ENCODE measurements at regions not wholly inside any gene's neighbourhood (a gene's known extent, or its start where the extent isn't known, plus 50 kb on each side); places are given as distances from the start of the nearest gene placed in this dataset.

DNA sequence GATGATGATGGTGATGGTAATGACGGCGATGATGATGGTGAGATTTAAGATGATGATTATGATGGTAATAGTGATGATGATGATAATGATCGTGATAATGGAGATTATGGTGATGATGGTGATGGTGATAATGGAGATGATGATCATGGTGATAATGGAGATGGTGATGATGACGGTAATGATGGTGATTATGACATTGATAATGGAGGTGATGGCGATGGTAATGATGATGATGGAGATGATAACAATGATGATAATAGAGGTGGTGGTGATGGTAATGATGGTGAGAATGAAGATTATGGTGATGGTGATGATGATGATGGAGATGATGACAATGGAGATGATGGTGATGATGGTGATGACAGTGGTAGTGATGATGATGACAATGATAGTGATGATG is 69.7 kb downstream of the MED10 start:
- H3K4me3 ChIP-seq (ENCODE audit: low read length) = no peak overlapping the region
- no peak for DNase-seq (ENCODE audit: low read depth)
- TF ChIP-seq, protein P1, sequence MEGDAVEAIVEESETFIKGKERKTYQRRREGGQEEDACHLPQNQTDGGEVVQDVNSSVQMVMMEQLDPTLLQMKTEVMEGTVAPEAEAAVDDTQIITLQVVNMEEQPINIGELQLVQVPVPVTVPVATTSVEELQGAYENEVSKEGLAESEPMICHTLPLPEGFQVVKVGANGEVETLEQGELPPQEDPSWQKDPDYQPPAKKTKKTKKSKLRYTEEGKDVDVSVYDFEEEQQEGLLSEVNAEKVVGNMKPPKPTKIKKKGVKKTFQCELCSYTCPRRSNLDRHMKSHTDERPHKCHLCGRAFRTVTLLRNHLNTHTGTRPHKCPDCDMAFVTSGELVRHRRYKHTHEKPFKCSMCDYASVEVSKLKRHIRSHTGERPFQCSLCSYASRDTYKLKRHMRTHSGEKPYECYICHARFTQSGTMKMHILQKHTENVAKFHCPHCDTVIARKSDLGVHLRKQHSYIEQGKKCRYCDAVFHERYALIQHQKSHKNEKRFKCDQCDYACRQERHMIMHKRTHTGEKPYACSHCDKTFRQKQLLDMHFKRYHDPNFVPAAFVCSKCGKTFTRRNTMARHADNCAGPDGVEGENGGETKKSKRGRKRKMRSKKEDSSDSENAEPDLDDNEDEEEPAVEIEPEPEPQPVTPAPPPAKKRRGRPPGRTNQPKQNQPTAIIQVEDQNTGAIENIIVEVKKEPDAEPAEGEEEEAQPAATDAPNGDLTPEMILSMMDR (conservative IDR thresholded peaks at IDR 0.05; ENCODE audit: low read length) = no peak

DNA sequence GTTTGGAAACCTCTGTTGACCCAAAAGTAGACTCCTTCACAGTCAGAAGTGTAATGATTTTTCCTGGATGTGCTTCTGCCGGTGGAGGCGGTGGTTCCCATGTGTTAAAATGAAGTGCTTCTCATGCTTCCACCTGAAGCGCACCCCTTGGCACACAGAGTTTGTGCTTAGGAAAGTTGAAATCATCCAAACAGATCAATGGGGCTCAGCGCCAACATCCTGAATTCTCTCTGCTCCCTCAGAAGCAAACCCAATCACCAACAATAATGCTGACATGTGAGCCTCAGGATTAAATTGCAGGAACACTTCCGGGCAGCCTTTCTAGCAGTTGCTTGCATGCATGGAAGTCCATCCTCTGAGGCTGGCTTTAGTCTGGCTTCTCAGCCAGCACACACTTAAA is 71.0 kb downstream of the MED10 start:
- DNase-seq (ENCODE audit: low read depth) = no peak
- TF ChIP-seq, protein P1 (conservative IDR thresholded peaks at IDR 0.05; ENCODE audit: low read length) = no peak
- H3K4me3 ChIP-seq (ENCODE audit: low read length) = no peak overlapping the region

DNA sequence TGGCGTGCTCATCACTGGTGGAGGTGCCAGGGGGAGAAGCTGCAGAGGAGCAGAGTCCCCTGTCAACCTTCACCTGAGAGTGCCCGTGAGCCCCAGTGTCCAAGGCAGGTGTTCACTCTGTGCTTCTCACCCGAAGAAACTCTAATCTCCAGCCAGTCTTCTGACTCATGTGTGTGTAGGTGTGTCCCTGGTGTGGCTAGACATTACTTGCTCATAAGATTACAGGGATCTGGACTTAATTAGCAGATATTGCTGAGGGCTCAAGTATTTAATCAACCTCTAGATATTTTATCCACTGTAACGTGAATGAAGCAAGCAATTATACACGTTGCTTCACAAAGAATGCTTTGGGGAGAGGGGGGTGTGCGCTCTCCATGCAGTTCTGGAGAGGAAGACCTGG is 72.5 kb downstream of the MED10 start:
- TF ChIP-seq, protein P1 (conservative IDR thresholded peaks at IDR 0.05; ENCODE audit: low read length) = no peak
- no peak overlapping the region for H3K4me3 ChIP-seq (ENCODE audit: low read length)
- DNase-seq (ENCODE audit: low read depth) = no peak

DNA sequence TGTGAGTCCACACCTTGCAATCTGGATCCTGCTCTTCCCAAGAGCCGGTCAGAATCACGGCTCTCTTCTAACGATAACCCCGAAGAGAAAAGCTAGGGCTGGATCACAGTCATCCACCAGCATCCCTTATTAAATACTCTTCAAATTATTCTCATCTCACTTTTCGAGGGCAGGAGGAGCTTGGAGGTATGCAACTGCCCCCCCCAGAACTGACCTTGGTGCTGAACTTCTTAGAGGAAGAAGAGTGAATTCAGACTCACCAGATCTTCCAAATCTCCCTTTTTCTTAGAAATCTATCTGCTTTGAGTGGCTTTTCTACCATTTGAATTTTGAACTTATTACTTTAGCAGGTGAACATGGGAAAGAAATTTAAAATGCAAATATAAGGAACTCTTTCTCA is 75.7 kb downstream of the MED10 start:
- TF ChIP-seq, protein P1 (conservative IDR thresholded peaks at IDR 0.05; ENCODE audit: low read length) = no peak
- DNase-seq (ENCODE audit: low read depth) = no peak
- H3K4me3 ChIP-seq (ENCODE audit: low read length) = no peak overlapping the region

DNA sequence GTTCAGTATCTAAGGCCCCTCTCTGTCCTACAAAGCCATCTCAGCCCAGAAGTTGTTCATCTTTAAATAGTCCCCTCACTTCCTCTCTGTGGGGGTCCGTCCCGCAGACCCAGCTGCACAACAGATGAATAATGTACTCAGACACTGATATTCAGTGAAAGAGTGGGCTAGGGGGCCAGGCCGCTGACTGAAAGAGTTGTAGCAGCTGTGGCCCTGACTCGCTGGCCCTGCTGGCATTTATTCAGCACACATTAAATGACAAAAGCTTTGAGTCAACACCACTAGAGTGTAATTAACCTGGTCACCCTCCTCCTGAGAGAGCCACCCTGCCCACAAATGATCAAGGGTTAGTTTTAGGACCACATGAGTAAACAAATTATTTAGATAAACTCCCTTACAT is 76.3 kb downstream of the MED10 start:
- no peak overlapping the region for H3K4me3 ChIP-seq (ENCODE audit: low read length)
- no peak for DNase-seq (ENCODE audit: low read depth)
- TF ChIP-seq, protein P1 (conservative IDR thresholded peaks at IDR 0.05; ENCODE audit: low read length) = no peak

DNA sequence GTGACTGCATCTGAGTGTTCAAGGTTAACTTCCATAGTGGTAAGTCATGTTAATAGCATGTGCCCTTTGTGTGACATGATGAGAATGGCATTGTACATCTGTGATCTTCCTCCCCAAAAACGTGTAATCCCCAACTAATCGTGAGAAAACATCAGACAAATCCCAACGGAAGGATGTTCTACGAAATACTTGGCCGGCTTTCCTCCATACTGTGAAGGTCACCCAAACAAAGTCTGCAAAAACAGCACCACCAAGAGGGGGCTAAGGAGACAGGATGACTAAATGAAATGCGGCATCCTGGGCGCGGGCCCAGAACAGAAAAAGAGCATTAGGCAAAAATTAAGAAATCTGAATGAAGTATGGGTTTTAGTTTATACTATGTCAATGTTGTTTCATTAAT is 81.8 kb downstream of the MED10 start:
- no peak for DNase-seq (ENCODE audit: low read depth)
- no peak overlapping the region for H3K4me3 ChIP-seq (ENCODE audit: low read length)
- TF ChIP-seq, protein P1 (conservative IDR thresholded peaks at IDR 0.05; ENCODE audit: low read length) = no peak

DNA sequence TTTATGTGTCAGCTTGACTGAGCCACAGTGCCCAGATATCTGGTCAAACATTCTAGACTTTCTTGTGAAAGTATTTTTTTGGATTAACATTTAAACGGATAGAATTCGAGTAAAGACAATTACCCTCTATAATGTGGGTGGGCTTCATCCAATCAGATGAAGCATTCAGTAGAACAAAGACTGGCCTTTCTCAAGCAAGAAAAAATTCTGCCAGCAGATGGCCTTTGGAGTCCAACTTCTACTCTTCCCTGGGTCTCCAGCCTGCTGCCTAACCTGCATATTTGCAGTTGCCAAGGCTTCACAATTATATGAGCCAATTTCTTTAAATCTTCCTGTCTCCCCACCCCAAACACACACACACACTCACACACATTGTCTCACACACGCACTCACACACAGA is 86.4 kb downstream of the MED10 start:
- TF ChIP-seq, protein P1 (conservative IDR thresholded peaks at IDR 0.05; ENCODE audit: low read length) = peak; percentile 46
- no peak overlapping the region for H3K4me3 ChIP-seq (ENCODE audit: low read length)
- DNase-seq (ENCODE audit: low read depth) = peak; percentile 26
